ENCODE measurements at regions not wholly inside any gene's neighbourhood (a gene's known extent, or its start where the extent isn't known, plus 50 kb on each side); places are given as distances from the start of the nearest gene placed in this dataset.

DNA sequence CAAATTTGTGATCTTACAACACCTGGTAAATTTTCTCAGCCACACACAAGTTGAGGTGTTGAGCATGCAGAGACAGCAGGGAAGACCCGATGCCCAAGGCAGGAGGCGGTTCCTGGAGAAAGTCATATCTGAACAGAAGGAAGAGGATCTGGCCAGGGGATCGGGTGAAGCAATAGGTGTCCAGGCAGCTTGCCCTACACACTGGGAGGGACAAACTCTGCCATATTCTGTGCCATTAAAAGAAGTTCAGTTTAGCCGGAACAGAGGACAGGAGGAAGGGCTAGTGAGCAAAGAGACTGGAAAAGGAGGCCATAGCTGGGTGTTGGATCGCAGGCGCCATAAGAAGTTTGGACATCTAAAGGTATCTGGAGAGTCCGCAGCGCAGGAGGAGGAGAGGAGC lies 76.5 kb downstream of the TMPRSS5 start:
- H2AFZ ChIP-seq (ENCODE audit: control insufficient read depth, low read length) = no peak overlapping the region
- FAIRE-seq = no peak
- no peaks in the 10 kb centered on the region for H3K4me1 ChIP-seq (ENCODE audit: control insufficient read depth, extremely low read depth, insufficient read depth, low read length)
- H3K9ac ChIP-seq (ENCODE audit: control insufficient read depth, extremely low read depth, insufficient read depth, low read length) = no peak overlapping the region
- no peak overlapping the region for H3K4me3 ChIP-seq (ENCODE audit: control insufficient read depth in 2 of 3, extremely low read depth in 1 of 3, insufficient read depth in 2 of 3, low read depth in 1 of 3, low read length in 3 of 3)
- DNase-seq (ENCODE audit: low read depth, low spot score) = no peak
- H3K9me1 ChIP-seq (ENCODE audit: control insufficient read depth, extremely low read depth, insufficient read depth, low read length) = no peaks in the 10 kb centered on the region
- no peak overlapping the region for H3K4me2 ChIP-seq (ENCODE audit: control insufficient read depth, extremely low read depth, insufficient read depth, low read depth, low read length)
- no peaks in the 10 kb centered on the region for H3K79me2 ChIP-seq (ENCODE audit: control insufficient read depth, insufficient read depth, low read length)
- H3K27me3 ChIP-seq (ENCODE audit: control insufficient read depth, extremely low read depth, insufficient read depth, low read length) = peaks cover 19% of the 10 kb centered on the region
- H4K20me1 ChIP-seq (ENCODE audit: control insufficient read depth, extremely low read depth, insufficient read depth, low read length) = no peaks in the 10 kb centered on the region
- TF ChIP-seq EZH2 (IDR thresholded peaks at IDR 0.05; ENCODE audit: low read length) (no peak), CTCF (optimal IDR thresholded peaks at IDR 0.05 in 1 of 3, IDR thresholded peaks at IDR 0.05 in 1 of 3, conservative IDR thresholded peaks at IDR 0.05 in 1 of 3; ENCODE audit: extremely low read depth in 1 of 3, insufficient read depth in 2 of 3, low read length in 3 of 3) (no peak)
- no peaks in the 10 kb centered on the region for H3K36me3 ChIP-seq (ENCODE audit: control insufficient read depth in 2 of 2, extremely low read depth in 1 of 2, insufficient read depth in 2 of 2, low read length in 2 of 2)
- no peak overlapping the region for H3K27ac ChIP-seq (ENCODE audit: control insufficient read depth, insufficient read depth, low read length)
- H3K9me3 ChIP-seq (ENCODE audit: control insufficient read depth, low read depth, low read length) = no peaks in the 10 kb centered on the region
- dilution Hi-C loops (cut with MboI; ENCODE audit: extremely low pct_ligation_motif_present, low sequenced_read_pairs) = no loop called here

GRCh38 chr11:113628912-113629311 lies 77.2 kb downstream of the TMPRSS5 start:
- H3K4me2 ChIP-seq (ENCODE audit: control insufficient read depth, extremely low read depth, insufficient read depth, low read depth, low read length) = no peak overlapping the region
- H3K27me3 ChIP-seq (ENCODE audit: control insufficient read depth, extremely low read depth, insufficient read depth, low read length) = peaks cover 19% of the 10 kb centered on the region
- no peak for DNase-seq (ENCODE audit: low read depth, low spot score)
- H3K9me1 ChIP-seq (ENCODE audit: control insufficient read depth, extremely low read depth, insufficient read depth, low read length) = no peaks in the 10 kb centered on the region
- no peak for FAIRE-seq
- H3K36me3 ChIP-seq (ENCODE audit: control insufficient read depth in 2 of 2, extremely low read depth in 1 of 2, insufficient read depth in 2 of 2, low read length in 2 of 2) = no peaks in the 10 kb centered on the region
- H4K20me1 ChIP-seq (ENCODE audit: control insufficient read depth, extremely low read depth, insufficient read depth, low read length) = no peaks in the 10 kb centered on the region
- H3K9me3 ChIP-seq (ENCODE audit: control insufficient read depth, low read depth, low read length) = no peaks in the 10 kb centered on the region
- no peak overlapping the region for H3K9ac ChIP-seq (ENCODE audit: control insufficient read depth, extremely low read depth, insufficient read depth, low read length)
- H3K79me2 ChIP-seq (ENCODE audit: control insufficient read depth, insufficient read depth, low read length) = no peaks in the 10 kb centered on the region
- H2AFZ ChIP-seq (ENCODE audit: control insufficient read depth, low read length) = no peak overlapping the region
- TF ChIP-seq EZH2 (IDR thresholded peaks at IDR 0.05; ENCODE audit: low read length) (no peak), CTCF (optimal IDR thresholded peaks at IDR 0.05 in 1 of 3, IDR thresholded peaks at IDR 0.05 in 1 of 3, conservative IDR thresholded peaks at IDR 0.05 in 1 of 3; ENCODE audit: extremely low read depth in 1 of 3, insufficient read depth in 2 of 3, low read length in 3 of 3) (no peak)
- no peaks in the 10 kb centered on the region for H3K4me1 ChIP-seq (ENCODE audit: control insufficient read depth, extremely low read depth, insufficient read depth, low read length)
- dilution Hi-C loops (cut with MboI; ENCODE audit: extremely low pct_ligation_motif_present, low sequenced_read_pairs) = no loop called here
- no peak overlapping the region for H3K4me3 ChIP-seq (ENCODE audit: control insufficient read depth in 2 of 3, extremely low read depth in 1 of 3, insufficient read depth in 2 of 3, low read depth in 1 of 3, low read length in 3 of 3)
- H3K27ac ChIP-seq (ENCODE audit: control insufficient read depth, insufficient read depth, low read length) = no peak overlapping the region
